HepG2 (cell line): ENCODE measurements at regions not wholly inside any gene's neighbourhood (a gene's known extent, or its start where the extent isn't known, plus 50 kb on each side); places are given as distances from the start of the nearest gene placed in this dataset.

Source experiments
- ATAC-seq: fragments of 200-7000 bp; cut with Tn5 transposase; 3 replicates; pipeline ENCODE4 v1.9.1; 2020; ENCODE audit warnings: mild to moderate bottlenecking, moderate library complexity
- BruUV-seq: library from RNA; stranded (reverse); fragments of 400-500 nt; replicated peaks from 2 replicates; lab custom pipeline; 2021; lab: Mats Ljungman, UMichigan
- CTCF ChIA-PET: fragments of 300-600 bp; formaldehyde crosslinking; extraction: SDS; loops from one replicate; lab custom pipeline; 2021; ENCODE audit warnings: low total read pairs, inconsistent platforms, low intra/inter-chr PET ratio; lab: Yijun Ruan, JAX
- POLR2A ChIA-PET: fragments of 350-600 bp; sonication (Branson Sonifier 250); formaldehyde crosslinking; loops from one replicate; lab custom pipeline; 2020; ENCODE audit warnings: antibody characterized with exemption, inconsistent platforms; lab: Yijun Ruan, JAX
- DNase-seq: peaks from one replicate; pipeline ENCODE4 v3.0.0-alpha.2; 2015; ENCODE audit warnings: low spot score
- FAIRE-seq: peaks from 3 replicates; lab custom pipeline; 2011; peaks lifted over from hg19 to GRCh38; lab: Jason Lieb, UNC
- H2AFZ ChIP-seq: one replicate; pipeline ENCODE4 v1.6.1; 2011; ENCODE audit warnings: low read length, inconsistent platforms
- H3K27ac ChIP-seq: fragments of 300-600 bp; 3 replicates; pipeline ENCODE4 v1.8.0; 2011; ENCODE audit warnings: mixed run types, mild to moderate bottlenecking, mixed read lengths, low read length, inconsistent platforms; ENCODE audit not compliant: insufficient read depth; ENCODE audit errors: extremely low read length
- H3K27me3 ChIP-seq, 2 experiments: fragments of 200-600 bp in 1 of 2; 2 replicates in 1 of 2; 3 replicates in 1 of 2; pipeline versions ENCODE4 v1.6.0 to v1.8.0; 2011; ENCODE audit warnings: low read length in 2 of 2, mild to moderate bottlenecking in 2 of 2, moderate library complexity in 2 of 2, inconsistent platforms in 1 of 2; ENCODE audit not compliant: insufficient read depth in 2 of 2, control insufficient read depth in 1 of 2
- H3K36me3 ChIP-seq, 2 experiments: fragments of 200-600 bp in 1 of 2; replicated peaks in 1 of 2; 2 replicates in 1 of 2; 3 replicates in 1 of 2; pipeline versions ENCODE4 v1.5.1 to v1.8.0; 2011; ENCODE audit warnings: low read length in 2 of 2, inconsistent platforms in 1 of 2; ENCODE audit not compliant: insufficient read depth in 2 of 2, control insufficient read depth in 1 of 2
- H3K4me1 ChIP-seq: 2 replicates; pipeline ENCODE4 v1.5.1; 2012; ENCODE audit warnings: low read length, inconsistent platforms; ENCODE audit not compliant: insufficient read depth
- H3K4me2 ChIP-seq: 2 replicates; pipeline ENCODE4 v1.6.0; 2011; ENCODE audit warnings: low read depth, low read length, inconsistent platforms
- H3K4me3 ChIP-seq, 3 experiments: fragments of 200-600 bp in 1 of 3; sonication (generic), shearing (Covaris generic) in 1 of 3; replicated peaks in 1 of 3; 2 replicates each; pipeline ENCODE4 v1.5.1; 2011 to 2016; ENCODE audit warnings: low read length in 3 of 3, inconsistent platforms in 2 of 3, low read depth in 2 of 3, mild to moderate bottlenecking in 2 of 3, control low read depth in 1 of 3, mixed read lengths in 1 of 3; ENCODE audit not compliant: insufficient read depth in 1 of 3
- H3K79me2 ChIP-seq: one replicate; pipeline ENCODE4 v1.6.1; 2011; ENCODE audit warnings: low read length, inconsistent platforms; ENCODE audit not compliant: insufficient read depth
- H3K9ac ChIP-seq: 2 replicates; pipeline ENCODE4 v1.6.0; 2011; ENCODE audit warnings: mild to moderate bottlenecking, low read depth, low read length, inconsistent platforms; ENCODE audit not compliant: insufficient read depth
- H3K9me3 ChIP-seq: 2 replicates; pipeline ENCODE4 v1.5.1; 2012; ENCODE audit warnings: mild to moderate bottlenecking, low read length
- H4K20me1 ChIP-seq: 2 replicates; pipeline ENCODE4 v1.6.0; 2011; ENCODE audit warnings: inconsistent platforms, mild to moderate bottlenecking, low read length, moderate library complexity; ENCODE audit not compliant: insufficient read depth
- ARID5B ChIP-seq: IDR thresholded peaks from 2 replicates; pipeline ENCODE4 v1.4.0; 2020; ENCODE audit warnings: mild to moderate bottlenecking, missing genetic modification reagents
- ARNTL ChIP-seq: sonication (generic); formaldehyde crosslinking; IDR thresholded peaks from 2 replicates; pipeline ENCODE4 v1.4.0; 2020; ENCODE audit warnings: mild to moderate bottlenecking, missing genetic modification reagents
- ATRX ChIP-seq: sonication (generic); formaldehyde crosslinking; IDR thresholded peaks from 2 replicates; pipeline ENCODE4 v1.4.0; 2020; ENCODE audit warnings: missing genetic modification reagents, borderline replicate concordance
- CHD2 ChIP-seq: IDR thresholded peaks from 2 replicates; pipeline ENCODE4 v1.6.1; 2011; ENCODE audit warnings: low read depth, low read length, improper control_type of control experiment
- DNMT1 ChIP-seq: sonication (generic); formaldehyde crosslinking; IDR thresholded peaks from 2 replicates; pipeline ENCODE4 v1.5.1; 2020; ENCODE audit warnings: mild to moderate bottlenecking, missing genetic modification reagents
- E2F1 ChIP-seq: sonication (generic); formaldehyde crosslinking; IDR thresholded peaks from 2 replicates; pipeline ENCODE4 v1.5.0; 2020; ENCODE audit warnings: missing genetic modification reagents
- FOXJ3 ChIP-seq: sonication (generic); formaldehyde crosslinking; IDR thresholded peaks from 2 replicates; pipeline ENCODE4 v1.4.0; 2020; ENCODE audit warnings: missing genetic modification reagents, mild to moderate bottlenecking, borderline replicate concordance
- ZFP36L2 ChIP-seq: sonication (generic); formaldehyde crosslinking; IDR thresholded peaks from 2 replicates; pipeline ENCODE4 v1.4.0; 2020; ENCODE audit warnings: missing genetic modification reagents
- ZNF558 ChIP-seq: sonication (generic); formaldehyde crosslinking; IDR thresholded peaks from 2 replicates; pipeline ENCODE4 v1.9.0; 2022; ENCODE audit warnings: mild to moderate bottlenecking, missing genetic modification reagents, borderline replicate concordance
- WGBS: methylation state at CpG from one replicate; pipeline ENCODE4 v1.1.6; 2017; ENCODE audit warnings: low lambda C conversion rate; 5-methylcytosine and 5-hydroxymethylcytosine counted together
- in situ Hi-C: cut with HindIII; loops from 2 replicates; pipeline ENCODE4 v1.10.0; 2017; ENCODE audit warnings: low pct_unique_long_range_greater_than_20kb; ENCODE audit not compliant: extremely low pct_ligation_motif_present
- intact Hi-C: fragments of 100-400 bp; cut with micrococcal nuclease; formaldehyde crosslinking; loops from one replicate; pipeline ENCODE4 v1.10.0; 2022; ENCODE audit not compliant: unreplicated experiment

- no peak overlapping the region for H2AFZ ChIP-seq
- in situ Hi-C loops (no loop called here), intact Hi-C loops (no loop called here)
- TF ChIP-seq CHD2 (no peak), E2F1 (no peak), ZFP36L2 (CRISPR knock-in tag) (no peak), ARNTL (no peak), ATRX (CRISPR knock-in tag) (no peak), ZNF558 (CRISPR knock-in tag) (no peak), FOXJ3 (CRISPR knock-in tag) (no peak), DNMT1 (CRISPR knock-in tag) (no peak), ARID5B (CRISPR knock-in tag) (no peak)
- 93% methylated on average over 8 of the region's 8 CpGs for WGBS
- H3K27me3 ChIP-seq, result no peaks in the 10 kb centered on the region
- H3K4me2 ChIP-seq, result no peak overlapping the region
- FAIRE-seq (no peak), ATAC-seq (no peak), DNase-seq (no peak)
- BruUV-seq, result no TSS peak
- ChIA-PET POLR2A (no interaction called here), CTCF (no interaction called here)
- H3K27ac ChIP-seq, result no peak overlapping the region
- H3K4me1 ChIP-seq, result no peaks in the 10 kb centered on the region
- no peak overlapping the region for H3K4me3 ChIP-seq
- H3K36me3 ChIP-seq, result no peaks in the 10 kb centered on the region
- H3K9ac ChIP-seq, result no peak overlapping the region
- no peaks in the 10 kb centered on the region for H3K79me2 ChIP-seq
- H4K20me1 ChIP-seq, result no peaks in the 10 kb centered on the region
- no peaks in the 10 kb centered on the region for H3K9me3 ChIP-seq
Observed at GRCh38 chr14:71539650-71540285, 392.5 kb upstream of the RGS6 start.
